Nephron (organoid): ENCODE measurements at regions not wholly inside any gene's neighbourhood (a gene's known extent, or its start where the extent isn't known, plus 50 kb on each side); places are given as distances from the start of the nearest gene placed in this dataset.

ENCODE experiments used
- H3K27ac Mint-ChIP-seq, 3 experiments: 2 replicates each; pipeline ENCODE4 v1.8.0; 2020; ENCODE audit warnings: mixed read lengths in 3 of 3, mild to moderate bottlenecking in 2 of 3, moderate library complexity in 1 of 3
- H3K27me3 Mint-ChIP-seq: 2 replicates; pipeline ENCODE4 v1.8.0; 2021; ENCODE audit warnings: low read depth, mild to moderate bottlenecking, moderate library complexity, mixed read lengths
- H3K36me3 Mint-ChIP-seq: 2 replicates; pipeline ENCODE4 v1.8.0; 2020; ENCODE audit warnings: low read depth, mixed read lengths
- H3K4me1 Mint-ChIP-seq: 2 replicates; pipeline ENCODE4 v1.8.0; 2020; ENCODE audit warnings: mixed read lengths
- H3K4me3 Mint-ChIP-seq, 3 experiments: 2 replicates each; pipeline ENCODE4 v1.8.0; 2020; ENCODE audit warnings: mild to moderate bottlenecking in 3 of 3, mixed read lengths in 3 of 3, moderate library complexity in 2 of 3
- H3K9me3 Mint-ChIP-seq: 2 replicates; pipeline ENCODE4 v1.8.0; 2020; ENCODE audit warnings: mixed read lengths
- TF ChIP-seq, protein P1 (sequence below), 3 experiments: fragments of 200-600 bp; sonication (generic); IDR thresholded peaks; one replicate each; pipeline ENCODE4 v1.5.0; 2021; ENCODE audit warnings: antibody characterized with exemption in 3 of 3; ENCODE audit not compliant: unreplicated experiment in 3 of 3

DNA sequence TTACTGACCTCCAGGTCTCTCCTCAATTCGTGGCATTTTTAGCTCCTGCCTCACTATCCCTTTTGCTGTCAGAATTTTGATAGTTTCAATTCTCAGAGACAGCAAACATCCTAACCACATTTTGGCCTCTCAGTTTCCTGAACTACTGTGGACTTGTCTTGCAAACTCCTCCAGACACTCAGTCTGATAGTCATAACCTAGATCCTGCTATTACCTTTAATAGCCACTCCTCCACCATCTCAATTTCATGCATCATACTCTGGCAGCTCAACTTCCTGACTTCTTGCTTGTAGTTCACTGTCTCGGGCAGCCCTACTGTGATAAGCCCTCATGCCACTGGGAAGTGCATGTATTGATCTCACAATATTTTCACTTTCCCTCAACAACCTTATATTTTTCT, 481.8 kb upstream of the CDH18 start:
- Mint-ChIP-seq H3K9me3 (no peaks in the 10 kb centered on the region), H3K27ac (no peak overlapping the region), H3K4me1 (no peaks in the 10 kb centered on the region), H3K4me3 (no peak overlapping the region), H3K27me3 (no peaks in the 10 kb centered on the region), H3K36me3 (no peaks in the 10 kb centered on the region)
- TF ChIP-seq, protein P1, sequence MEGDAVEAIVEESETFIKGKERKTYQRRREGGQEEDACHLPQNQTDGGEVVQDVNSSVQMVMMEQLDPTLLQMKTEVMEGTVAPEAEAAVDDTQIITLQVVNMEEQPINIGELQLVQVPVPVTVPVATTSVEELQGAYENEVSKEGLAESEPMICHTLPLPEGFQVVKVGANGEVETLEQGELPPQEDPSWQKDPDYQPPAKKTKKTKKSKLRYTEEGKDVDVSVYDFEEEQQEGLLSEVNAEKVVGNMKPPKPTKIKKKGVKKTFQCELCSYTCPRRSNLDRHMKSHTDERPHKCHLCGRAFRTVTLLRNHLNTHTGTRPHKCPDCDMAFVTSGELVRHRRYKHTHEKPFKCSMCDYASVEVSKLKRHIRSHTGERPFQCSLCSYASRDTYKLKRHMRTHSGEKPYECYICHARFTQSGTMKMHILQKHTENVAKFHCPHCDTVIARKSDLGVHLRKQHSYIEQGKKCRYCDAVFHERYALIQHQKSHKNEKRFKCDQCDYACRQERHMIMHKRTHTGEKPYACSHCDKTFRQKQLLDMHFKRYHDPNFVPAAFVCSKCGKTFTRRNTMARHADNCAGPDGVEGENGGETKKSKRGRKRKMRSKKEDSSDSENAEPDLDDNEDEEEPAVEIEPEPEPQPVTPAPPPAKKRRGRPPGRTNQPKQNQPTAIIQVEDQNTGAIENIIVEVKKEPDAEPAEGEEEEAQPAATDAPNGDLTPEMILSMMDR (IDR thresholded peaks at IDR 0.05; ENCODE audit: unreplicated experiment in 3 of 3): no peak

DNA sequence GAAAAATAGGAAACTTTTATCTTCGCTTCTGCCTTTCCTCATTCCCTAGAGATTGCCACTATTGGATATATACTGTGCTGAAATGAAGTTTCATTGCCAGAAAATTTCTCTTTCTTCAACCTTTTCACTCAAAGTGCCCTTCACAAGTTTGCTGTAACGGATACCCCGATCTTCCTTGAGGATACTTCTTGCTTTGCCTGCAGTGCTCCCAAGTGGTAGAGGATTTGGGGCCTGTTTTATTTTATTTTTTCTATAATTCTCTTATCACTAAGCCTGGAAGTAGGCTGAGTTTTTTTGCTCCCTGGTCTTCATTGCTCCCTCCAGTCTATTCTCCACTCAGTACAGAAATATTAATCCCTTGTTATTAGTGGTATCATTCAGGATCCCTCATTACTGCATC, 481.4 kb upstream of the CDH18 start:
- Mint-ChIP-seq H3K4me3 (no peak overlapping the region), H3K9me3 (no peaks in the 10 kb centered on the region), H3K27ac (no peak overlapping the region), H3K4me1 (no peaks in the 10 kb centered on the region), H3K27me3 (no peaks in the 10 kb centered on the region), H3K36me3 (no peaks in the 10 kb centered on the region)
- TF ChIP-seq, protein P1 (IDR thresholded peaks at IDR 0.05; ENCODE audit: unreplicated experiment in 3 of 3): no peak

DNA sequence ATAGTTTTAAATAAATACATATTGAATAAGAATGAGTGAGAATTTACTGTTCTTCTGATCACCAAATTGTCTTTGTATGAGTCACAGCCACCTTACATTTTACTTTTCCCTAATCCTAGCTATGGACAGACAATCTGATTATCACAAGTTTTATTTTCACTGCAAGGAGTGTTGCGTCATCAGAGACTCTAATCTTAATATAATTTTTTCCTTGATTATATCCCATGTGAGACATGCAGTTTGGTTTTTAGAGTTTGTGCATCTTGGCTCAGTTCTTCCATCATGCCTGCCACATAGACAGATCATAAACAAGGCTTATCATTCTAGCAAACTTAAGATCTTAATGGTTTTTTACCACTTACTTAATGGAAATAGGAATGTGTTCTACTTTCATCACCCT, 478.5 kb upstream of the CDH18 start:
- no peaks in the 10 kb centered on the region for H3K27me3 Mint-ChIP-seq
- no peaks in the 10 kb centered on the region for H3K36me3 Mint-ChIP-seq
- no peak overlapping the region for H3K4me3 Mint-ChIP-seq
- no peaks in the 10 kb centered on the region for H3K4me1 Mint-ChIP-seq
- H3K9me3 Mint-ChIP-seq: no peaks in the 10 kb centered on the region
- TF ChIP-seq, protein P1 (IDR thresholded peaks at IDR 0.05; ENCODE audit: unreplicated experiment in 3 of 3): no peak
- no peak overlapping the region for H3K27ac Mint-ChIP-seq

DNA sequence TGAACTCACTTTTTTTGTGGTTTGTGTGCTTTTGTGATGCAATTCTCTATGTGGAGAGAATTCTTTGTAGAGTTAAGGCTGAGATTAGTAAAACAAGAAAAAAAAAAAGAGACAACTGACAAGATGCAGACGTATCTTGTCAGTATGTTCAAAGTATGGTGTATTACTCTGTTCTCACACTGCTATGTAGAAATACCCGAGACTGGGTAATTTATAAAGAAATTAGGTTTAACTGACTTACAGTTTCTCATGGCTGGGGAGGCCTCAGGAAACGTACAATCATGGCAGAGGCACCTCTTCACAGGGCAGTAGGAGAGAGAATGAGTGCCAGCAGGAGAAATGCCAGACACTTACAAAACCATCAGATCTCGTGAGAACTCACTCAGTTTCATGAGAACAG, 475.2 kb upstream of the CDH18 start:
- TF ChIP-seq, protein P1 (IDR thresholded peaks at IDR 0.05; ENCODE audit: unreplicated experiment in 3 of 3): no peak
- H3K27me3 Mint-ChIP-seq: no peaks in the 10 kb centered on the region
- no peak overlapping the region for H3K27ac Mint-ChIP-seq
- no peaks in the 10 kb centered on the region for H3K9me3 Mint-ChIP-seq
- no peaks in the 10 kb centered on the region for H3K4me1 Mint-ChIP-seq
- no peaks in the 10 kb centered on the region for H3K36me3 Mint-ChIP-seq
- no peak overlapping the region for H3K4me3 Mint-ChIP-seq

DNA sequence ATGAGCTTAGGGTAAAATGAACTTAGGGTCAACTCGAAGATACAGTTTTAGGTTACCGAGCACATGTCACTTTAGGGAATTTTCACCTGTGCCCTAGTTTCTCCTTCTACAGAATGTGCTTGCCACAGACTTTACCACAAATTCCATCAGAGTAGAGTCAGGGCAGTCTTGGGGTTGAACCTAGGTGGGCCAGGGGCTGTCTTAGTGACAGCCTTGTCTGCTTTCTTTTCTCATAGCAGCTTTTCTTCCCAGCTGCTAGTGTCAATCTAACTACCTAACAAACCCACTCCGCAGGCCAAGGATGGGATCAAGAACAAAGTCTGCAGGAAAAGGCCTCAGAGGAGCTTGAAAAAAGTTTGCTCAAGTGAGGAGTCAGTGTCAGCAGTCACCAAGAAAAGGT, 458.1 kb upstream of the CDH18 start:
- no peaks in the 10 kb centered on the region for H3K9me3 Mint-ChIP-seq
- TF ChIP-seq, protein P1 (IDR thresholded peaks at IDR 0.05; ENCODE audit: unreplicated experiment in 3 of 3): no peak
- H3K27ac Mint-ChIP-seq: no peak overlapping the region
- H3K27me3 Mint-ChIP-seq: no peaks in the 10 kb centered on the region
- H3K4me1 Mint-ChIP-seq: no peaks in the 10 kb centered on the region
- H3K36me3 Mint-ChIP-seq: no peaks in the 10 kb centered on the region
- H3K4me3 Mint-ChIP-seq: no peak overlapping the region

DNA sequence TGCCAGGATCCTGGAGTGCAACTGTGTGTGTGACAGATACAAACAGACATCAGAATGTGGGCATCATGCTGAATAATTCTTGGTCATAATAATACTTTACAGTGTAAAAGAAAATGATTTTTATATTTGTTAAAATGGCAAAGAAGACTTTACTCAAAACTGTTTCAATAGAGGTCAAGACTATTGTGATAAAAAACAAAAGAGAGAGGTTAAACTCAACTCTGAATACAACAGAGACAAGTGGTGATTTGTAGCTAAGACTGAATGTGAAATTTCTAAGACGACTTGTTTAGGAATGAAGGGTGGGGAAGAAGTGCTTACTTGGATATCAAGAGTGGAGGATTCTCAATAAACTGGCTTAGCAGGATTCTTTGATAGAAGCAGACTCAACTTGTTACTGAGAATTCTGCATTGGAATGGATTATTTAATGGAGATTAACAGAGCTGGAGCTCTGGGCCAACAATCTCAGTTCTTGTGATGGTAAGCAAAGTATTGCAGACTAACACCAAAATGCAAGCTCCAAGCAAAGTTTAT, 457.4 kb upstream of the CDH18 start:
- TF ChIP-seq, protein P1 (IDR thresholded peaks at IDR 0.05; ENCODE audit: unreplicated experiment in 3 of 3): no peak
- Mint-ChIP-seq H3K36me3 (no peaks in the 10 kb centered on the region), H3K4me3 (no peak overlapping the region), H3K9me3 (no peaks in the 10 kb centered on the region), H3K27me3 (no peaks in the 10 kb centered on the region), H3K27ac (no peak overlapping the region), H3K4me1 (no peaks in the 10 kb centered on the region)
